ENCODE measurements at regions not wholly inside any gene's neighbourhood (a gene's known extent, or its start where the extent isn't known, plus 50 kb on each side); places are given as distances from the start of the nearest gene placed in this dataset.
"Not testable (repeated sequence)": the region's sequence is repeated elsewhere in the genome, so short reads cannot be mapped to it uniquely, and the experiment has no call there.

DNA sequence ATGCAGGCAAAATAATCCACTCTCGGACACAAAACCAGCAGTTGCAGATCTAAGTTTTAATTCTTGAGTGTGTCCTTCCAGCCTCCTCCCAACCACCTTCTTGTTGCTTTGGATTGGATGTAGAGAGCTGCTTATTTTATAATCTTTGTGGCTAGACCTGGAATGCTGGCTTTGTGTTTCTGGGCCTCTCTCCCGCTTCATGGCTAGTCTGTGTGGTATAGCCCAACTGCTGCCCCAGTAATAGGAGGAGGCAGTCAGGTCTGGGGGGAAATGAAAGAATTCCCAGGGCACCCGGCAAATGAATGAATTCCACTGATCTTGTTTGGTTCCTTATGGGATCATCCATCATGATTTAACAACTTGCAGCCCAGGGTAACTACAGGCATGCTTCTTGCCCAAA, 170.8 kb downstream of the NPIPA7 start:
- H3K36me3 Mint-ChIP-seq; H3K27me3 ChIP-seq (ENCODE audit: insufficient read depth, low read length, poor library complexity, severe bottlenecking); H3K4me3 ChIP-seq (ENCODE audit: low read length); H3K9me3 Mint-ChIP-seq; H3K4me1 Mint-ChIP-seq; H3K9me3 ChIP-seq (ENCODE audit: low read length); H3K4me1 ChIP-seq (ENCODE audit: insufficient read depth, low read length); DNase-seq; POLR2A ChIA-PET; H3K27ac Mint-ChIP-seq; H3K4me3 Mint-ChIP-seq; H3K36me3 ChIP-seq (ENCODE audit: insufficient read depth, low read length); CTCF ChIA-PET; H3K27ac ChIP-seq (ENCODE audit: low read depth, low read length): not testable (repeated sequence)
- H3K27me3 Mint-ChIP-seq, result peaks cover 2 to 13% of the 10 kb centered on the region in 2 donors

- H3K4me3 Mint-ChIP-seq; H3K27ac Mint-ChIP-seq; H3K9me3 ChIP-seq (ENCODE audit: low read length); POLR2A ChIA-PET; H3K4me3 ChIP-seq (ENCODE audit: low read length); H3K4me1 ChIP-seq (ENCODE audit: insufficient read depth, low read length); H3K27me3 ChIP-seq (ENCODE audit: insufficient read depth, low read length, poor library complexity, severe bottlenecking); H3K36me3 ChIP-seq (ENCODE audit: insufficient read depth, low read length); H3K4me1 Mint-ChIP-seq; CTCF ChIA-PET; H3K36me3 Mint-ChIP-seq; DNase-seq; H3K27ac ChIP-seq (ENCODE audit: low read depth, low read length); H3K9me3 Mint-ChIP-seq: not testable (repeated sequence)
- H3K27me3 Mint-ChIP-seq, result peaks cover 2 to 14% of the 10 kb centered on the region in 2 donors
These were observed 171.9 kb downstream of the NPIPA7 start for GRCh38 chr16:16550824-16551223.

GRCh38 chr16:16552819-16553340, 173.9 kb downstream of the NPIPA7 start:
- H3K27me3 Mint-ChIP-seq, result peaks cover 0 to 11% of the 10 kb centered on the region in 2 donors
- H3K27ac Mint-ChIP-seq; H3K27me3 ChIP-seq (ENCODE audit: insufficient read depth, low read length, poor library complexity, severe bottlenecking); H3K27ac ChIP-seq (ENCODE audit: low read depth, low read length); CTCF ChIA-PET; DNase-seq; H3K4me3 ChIP-seq (ENCODE audit: low read length); POLR2A ChIA-PET; H3K4me3 Mint-ChIP-seq; H3K4me1 Mint-ChIP-seq; H3K9me3 Mint-ChIP-seq; H3K36me3 ChIP-seq (ENCODE audit: insufficient read depth, low read length); H3K4me1 ChIP-seq (ENCODE audit: insufficient read depth, low read length); H3K9me3 ChIP-seq (ENCODE audit: low read length); H3K36me3 Mint-ChIP-seq: not testable (repeated sequence)

DNA sequence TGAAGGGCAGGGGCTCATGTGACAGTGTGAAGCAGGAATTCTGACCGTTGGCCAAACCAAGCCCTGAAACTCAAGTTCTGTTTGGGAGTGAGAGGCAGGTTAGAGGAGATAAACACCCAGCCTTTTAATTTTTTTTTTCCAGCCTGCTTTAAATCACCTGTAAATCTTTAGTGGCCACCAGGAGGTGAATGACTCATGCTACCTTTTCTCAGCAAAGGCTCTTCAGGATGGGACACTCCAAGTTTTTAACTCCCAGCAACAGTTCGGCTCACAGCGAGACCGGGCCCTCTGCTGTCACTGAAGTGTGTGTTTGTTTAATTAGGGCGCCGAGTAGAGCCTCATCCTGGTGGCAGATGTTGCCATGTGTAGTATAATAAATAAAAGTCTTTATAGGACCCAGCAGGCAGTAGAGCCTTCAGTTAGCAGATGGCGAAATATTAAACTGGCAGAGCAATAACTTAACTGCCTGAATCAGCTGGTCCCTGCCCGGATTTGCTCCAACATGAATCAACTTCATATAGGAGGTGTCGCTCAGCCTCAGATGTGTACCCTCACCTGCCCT, 180.3 kb downstream of the NPIPA7 start:
- H3K27me3 Mint-ChIP-seq; H3K4me3 Mint-ChIP-seq; H3K36me3 Mint-ChIP-seq; CTCF ChIA-PET; POLR2A ChIA-PET; H3K4me3 ChIP-seq (ENCODE audit: low read length); H3K27ac ChIP-seq (ENCODE audit: low read depth, low read length); H3K9me3 Mint-ChIP-seq; H3K27me3 ChIP-seq (ENCODE audit: insufficient read depth, low read length, poor library complexity, severe bottlenecking); DNase-seq; H3K4me1 Mint-ChIP-seq; H3K27ac Mint-ChIP-seq; H3K9me3 ChIP-seq (ENCODE audit: low read length); H3K36me3 ChIP-seq (ENCODE audit: insufficient read depth, low read length); H3K4me1 ChIP-seq (ENCODE audit: insufficient read depth, low read length): not testable (repeated sequence)

DNA sequence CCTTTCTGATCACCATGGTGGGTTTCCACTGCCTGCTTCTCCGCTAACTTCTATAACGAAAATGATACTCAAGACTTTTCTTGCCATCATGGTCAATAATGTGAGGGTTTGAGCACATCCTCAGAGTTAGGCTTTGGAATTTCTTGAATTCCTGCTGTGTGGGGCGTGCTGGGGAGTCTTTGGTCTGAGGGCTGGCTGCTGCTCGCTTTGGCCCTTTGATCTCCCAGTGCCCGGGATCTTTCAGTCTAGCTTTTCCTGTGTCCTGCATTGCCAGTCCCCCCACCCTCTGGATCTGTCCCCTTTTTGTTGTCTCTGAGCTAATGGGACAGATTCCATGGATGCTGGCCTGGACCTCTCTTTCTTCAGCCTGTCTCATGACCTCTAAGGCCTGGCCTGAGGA, 182.6 kb downstream of the NPIPA7 start:
- H3K27ac Mint-ChIP-seq; H3K4me3 ChIP-seq (ENCODE audit: low read length); CTCF ChIA-PET; H3K36me3 ChIP-seq (ENCODE audit: insufficient read depth, low read length); H3K4me1 ChIP-seq (ENCODE audit: insufficient read depth, low read length); H3K27ac ChIP-seq (ENCODE audit: low read depth, low read length); H3K27me3 ChIP-seq (ENCODE audit: insufficient read depth, low read length, poor library complexity, severe bottlenecking); H3K9me3 ChIP-seq (ENCODE audit: low read length); H3K36me3 Mint-ChIP-seq; POLR2A ChIA-PET; H3K4me3 Mint-ChIP-seq; H3K27me3 Mint-ChIP-seq; H3K4me1 Mint-ChIP-seq; DNase-seq; H3K9me3 Mint-ChIP-seq: not testable (repeated sequence)

GRCh38 chr16:16563962-16564361, 185.0 kb downstream of the NPIPA7 start:
- H3K4me3 ChIP-seq (ENCODE audit: low read length); CTCF ChIA-PET; DNase-seq; H3K4me1 Mint-ChIP-seq; H3K27ac ChIP-seq (ENCODE audit: low read depth, low read length); H3K4me3 Mint-ChIP-seq; H3K9me3 Mint-ChIP-seq; H3K27me3 ChIP-seq (ENCODE audit: insufficient read depth, low read length, poor library complexity, severe bottlenecking); POLR2A ChIA-PET; H3K27me3 Mint-ChIP-seq; H3K9me3 ChIP-seq (ENCODE audit: low read length); H3K27ac Mint-ChIP-seq; H3K36me3 ChIP-seq (ENCODE audit: insufficient read depth, low read length); H3K36me3 Mint-ChIP-seq; H3K4me1 ChIP-seq (ENCODE audit: insufficient read depth, low read length): not testable (repeated sequence)

- H3K9me3 Mint-ChIP-seq; H3K36me3 Mint-ChIP-seq; H3K9me3 ChIP-seq (ENCODE audit: low read length); H3K27me3 ChIP-seq (ENCODE audit: insufficient read depth, low read length, poor library complexity, severe bottlenecking); CTCF ChIA-PET; H3K4me1 ChIP-seq (ENCODE audit: insufficient read depth, low read length); H3K4me3 ChIP-seq (ENCODE audit: low read length); H3K27me3 Mint-ChIP-seq; POLR2A ChIA-PET; H3K4me1 Mint-ChIP-seq; DNase-seq; H3K27ac ChIP-seq (ENCODE audit: low read depth, low read length); H3K36me3 ChIP-seq (ENCODE audit: insufficient read depth, low read length); H3K27ac Mint-ChIP-seq; H3K4me3 Mint-ChIP-seq: not testable (repeated sequence)
These were observed 186.4 kb downstream of the NPIPA7 start for GRCh38 chr16:16565326-16565725.

DNA sequence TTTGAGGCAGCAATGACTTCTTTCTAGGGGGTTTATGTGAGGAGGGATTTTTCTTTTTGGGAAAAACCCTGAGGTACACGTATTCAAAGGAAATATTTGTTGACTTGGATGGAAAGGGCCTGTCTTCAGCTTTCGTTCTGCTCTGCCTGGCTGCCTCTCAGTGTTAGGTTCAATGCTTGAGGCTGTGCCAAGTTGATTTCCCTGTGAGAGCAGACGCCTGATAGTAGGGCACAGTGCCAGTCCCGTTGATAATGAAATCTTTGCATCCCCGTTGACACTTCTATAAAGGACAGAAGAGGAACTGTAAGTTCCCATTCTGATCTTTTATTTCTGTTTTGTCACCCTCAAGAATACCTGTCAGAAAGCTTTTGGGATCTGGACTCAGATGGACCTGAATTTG, 191.1 kb downstream of the NPIPA7 start:
- H3K4me3 Mint-ChIP-seq; H3K36me3 ChIP-seq (ENCODE audit: insufficient read depth, low read length); H3K4me1 ChIP-seq (ENCODE audit: insufficient read depth, low read length); H3K9me3 Mint-ChIP-seq; H3K4me3 ChIP-seq (ENCODE audit: low read length); H3K27me3 Mint-ChIP-seq; H3K4me1 Mint-ChIP-seq; POLR2A ChIA-PET; H3K27ac Mint-ChIP-seq; H3K27me3 ChIP-seq (ENCODE audit: insufficient read depth, low read length, poor library complexity, severe bottlenecking); H3K36me3 Mint-ChIP-seq; H3K9me3 ChIP-seq (ENCODE audit: low read length); DNase-seq; H3K27ac ChIP-seq (ENCODE audit: low read depth, low read length); CTCF ChIA-PET: not testable (repeated sequence)

- H3K36me3 ChIP-seq (ENCODE audit: insufficient read depth, low read length); DNase-seq; H3K4me3 Mint-ChIP-seq; H3K9me3 ChIP-seq (ENCODE audit: low read length); H3K27ac ChIP-seq (ENCODE audit: low read depth, low read length); H3K27me3 ChIP-seq (ENCODE audit: insufficient read depth, low read length, poor library complexity, severe bottlenecking); CTCF ChIA-PET; POLR2A ChIA-PET; H3K4me3 ChIP-seq (ENCODE audit: low read length); H3K27ac Mint-ChIP-seq; H3K4me1 ChIP-seq (ENCODE audit: insufficient read depth, low read length); H3K36me3 Mint-ChIP-seq; H3K4me1 Mint-ChIP-seq; H3K27me3 Mint-ChIP-seq; H3K9me3 Mint-ChIP-seq: not testable (repeated sequence)
These were observed 191.9 kb downstream of the NPIPA7 start for GRCh38 chr16:16570874-16571273.

Measured in CD8-positive, alpha-beta memory T cell (primary cell).